ENCODE measurements at regions not wholly inside any gene's neighbourhood (a gene's known extent, or its start where the extent isn't known, plus 50 kb on each side); places are given as distances from the start of the nearest gene placed in this dataset.

DNA sequence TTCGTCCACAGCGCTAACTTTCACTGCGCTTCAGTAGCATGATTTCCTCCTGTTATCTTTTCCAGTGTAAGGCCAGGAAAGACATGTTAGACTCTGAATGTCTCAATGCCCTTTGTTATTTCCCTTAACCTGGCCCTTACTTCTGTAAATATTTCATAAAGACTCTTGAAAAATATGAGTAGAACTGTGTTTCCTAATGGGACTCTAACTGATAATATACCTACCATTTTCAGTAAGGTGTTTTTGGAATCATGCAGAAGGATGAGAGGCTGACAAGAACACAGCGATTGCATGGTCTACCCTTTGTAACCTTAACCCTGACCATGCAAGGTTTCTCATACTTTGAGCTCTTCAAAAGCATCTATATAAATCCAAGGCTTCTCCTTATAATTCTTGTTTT lies 550.1 kb downstream of the SLITRK6 start:
- no peak overlapping the region for H3K27ac ChIP-seq
- H3K4me1 ChIP-seq = no peaks in the 10 kb centered on the region
- H3K9me3 ChIP-seq = no peaks in the 10 kb centered on the region
- H3K36me3 ChIP-seq = no peaks in the 10 kb centered on the region
- no peak for TF ChIP-seq POLR2A (IDR thresholded peaks at IDR 0.05)
- TF ChIP-seq POLR2AphosphoS5 (IDR thresholded peaks at IDR 0.05) = no peak
- no peak for TF ChIP-seq EP300 (IDR thresholded peaks at IDR 0.05)
- TF ChIP-seq, protein P1, sequence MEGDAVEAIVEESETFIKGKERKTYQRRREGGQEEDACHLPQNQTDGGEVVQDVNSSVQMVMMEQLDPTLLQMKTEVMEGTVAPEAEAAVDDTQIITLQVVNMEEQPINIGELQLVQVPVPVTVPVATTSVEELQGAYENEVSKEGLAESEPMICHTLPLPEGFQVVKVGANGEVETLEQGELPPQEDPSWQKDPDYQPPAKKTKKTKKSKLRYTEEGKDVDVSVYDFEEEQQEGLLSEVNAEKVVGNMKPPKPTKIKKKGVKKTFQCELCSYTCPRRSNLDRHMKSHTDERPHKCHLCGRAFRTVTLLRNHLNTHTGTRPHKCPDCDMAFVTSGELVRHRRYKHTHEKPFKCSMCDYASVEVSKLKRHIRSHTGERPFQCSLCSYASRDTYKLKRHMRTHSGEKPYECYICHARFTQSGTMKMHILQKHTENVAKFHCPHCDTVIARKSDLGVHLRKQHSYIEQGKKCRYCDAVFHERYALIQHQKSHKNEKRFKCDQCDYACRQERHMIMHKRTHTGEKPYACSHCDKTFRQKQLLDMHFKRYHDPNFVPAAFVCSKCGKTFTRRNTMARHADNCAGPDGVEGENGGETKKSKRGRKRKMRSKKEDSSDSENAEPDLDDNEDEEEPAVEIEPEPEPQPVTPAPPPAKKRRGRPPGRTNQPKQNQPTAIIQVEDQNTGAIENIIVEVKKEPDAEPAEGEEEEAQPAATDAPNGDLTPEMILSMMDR (IDR thresholded peaks at IDR 0.05) = no peak
- 87 to 96% (median 94%) methylated on average over 4 of the region's 4 CpGs for WGBS, 5 donors
- intact Hi-C loops (cut with DNase I; ENCODE audit: low total_unique reads) = no loop called here
- no peak overlapping the region for H3K4me3 ChIP-seq
- no peaks in the 10 kb centered on the region for H3K27me3 ChIP-seq
- no peak for DNase-seq

DNA sequence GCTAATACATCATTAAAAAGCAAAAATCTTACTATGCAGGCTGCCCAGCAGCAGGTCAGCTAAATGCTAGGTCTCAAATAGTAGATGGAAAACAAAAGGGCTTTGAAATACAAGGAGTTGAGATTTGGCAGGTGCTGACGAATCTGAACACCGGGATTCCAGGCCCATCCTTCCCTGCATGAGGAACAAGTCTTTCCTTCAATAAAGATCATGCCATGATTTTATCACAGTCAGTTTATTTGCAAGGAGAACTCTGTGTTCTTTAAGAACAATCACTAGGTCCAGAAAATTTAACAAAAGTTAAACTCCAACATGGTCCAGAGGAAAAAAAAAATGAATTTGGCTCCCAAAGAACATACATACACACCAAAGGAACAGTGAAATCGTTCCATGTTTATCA lies 551.4 kb downstream of the SLITRK6 start:
- 57 to 82% (median 74%) methylated on average over 3 of the region's 3 CpGs for WGBS, 5 donors
- Histone ChIP-seq H3K36me3 (no peaks in the 10 kb centered on the region), H3K27ac (no peak overlapping the region), H3K27me3 (no peaks in the 10 kb centered on the region), H3K4me1 (no peaks in the 10 kb centered on the region), H3K9me3 (no peaks in the 10 kb centered on the region), H3K4me3 (no peak overlapping the region)
- intact Hi-C loops (cut with DNase I; ENCODE audit: low total_unique reads) = no loop called here
- TF ChIP-seq EP300 (IDR thresholded peaks at IDR 0.05) (no peak), POLR2AphosphoS5 (IDR thresholded peaks at IDR 0.05) (no peak), POLR2A (IDR thresholded peaks at IDR 0.05) (no peak)
- TF ChIP-seq, protein P1 (IDR thresholded peaks at IDR 0.05) = no peak
- no peak for DNase-seq

DNA sequence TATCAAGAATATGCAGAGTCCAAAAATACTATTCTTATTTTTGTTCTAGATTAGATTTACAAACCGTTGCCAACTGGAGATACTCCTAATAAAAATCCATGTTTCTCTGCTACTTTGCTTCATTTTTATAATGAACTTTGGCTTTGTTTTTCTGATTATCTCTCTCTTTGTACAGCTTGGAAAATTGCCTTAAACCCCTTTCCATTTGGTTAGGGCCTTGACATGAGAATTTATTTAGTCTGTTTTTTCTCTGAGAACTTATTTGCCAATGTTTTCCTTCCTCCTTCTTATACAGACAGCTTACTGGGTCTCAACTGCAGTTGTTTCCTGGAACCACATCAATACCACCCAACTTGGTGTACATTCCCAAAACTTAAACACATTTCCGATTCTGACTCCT lies 555.4 kb downstream of the SLITRK6 start:
- H3K36me3 ChIP-seq = no peaks in the 10 kb centered on the region
- WGBS, 5 donors = 55 to 64% (median 61%) methylated on average over 2 of the region's 2 CpGs
- TF ChIP-seq POLR2AphosphoS5 (IDR thresholded peaks at IDR 0.05) (no peak), POLR2A (IDR thresholded peaks at IDR 0.05) (no peak), EP300 (IDR thresholded peaks at IDR 0.05) (no peak)
- TF ChIP-seq, protein P1 (IDR thresholded peaks at IDR 0.05) = no peak
- H3K27ac ChIP-seq = no peak overlapping the region
- intact Hi-C loops (cut with DNase I; ENCODE audit: low total_unique reads) = no loop called here
- no peaks in the 10 kb centered on the region for H3K27me3 ChIP-seq
- DNase-seq = peak in 1 of 2 donors; percentile 44
- H3K9me3 ChIP-seq = no peaks in the 10 kb centered on the region
- no peaks in the 10 kb centered on the region for H3K4me1 ChIP-seq
- no peak overlapping the region for H3K4me3 ChIP-seq

DNA sequence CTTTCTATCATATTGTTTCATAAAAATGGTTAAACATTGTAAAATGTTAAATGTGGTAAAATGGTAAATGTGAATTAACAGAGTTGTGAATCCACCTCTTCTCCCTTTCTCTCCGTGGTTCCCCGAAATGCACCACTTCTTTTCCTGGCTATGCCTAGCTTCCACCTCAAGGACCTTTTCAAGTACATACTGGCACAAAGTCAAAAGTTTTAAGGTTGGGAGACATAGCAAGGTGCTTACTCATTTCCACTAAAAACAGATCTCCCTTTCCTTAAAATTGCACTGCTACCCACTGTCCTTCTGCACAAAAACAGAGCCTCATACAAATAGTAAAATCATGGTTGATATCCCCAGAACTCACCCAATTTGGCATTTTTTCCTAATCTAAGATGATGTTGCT lies 558.2 kb downstream of the SLITRK6 start:
- 56 to 82% (median 68%) methylated on average over 2 of the region's 2 CpGs for WGBS, 5 donors
- Histone ChIP-seq H3K4me1 (no peaks in the 10 kb centered on the region), H3K27ac (no peak overlapping the region), H3K27me3 (no peaks in the 10 kb centered on the region), H3K9me3 (no peaks in the 10 kb centered on the region), H3K36me3 (no peaks in the 10 kb centered on the region), H3K4me3 (no peak overlapping the region)
- TF ChIP-seq EP300 (IDR thresholded peaks at IDR 0.05) (no peak), POLR2AphosphoS5 (IDR thresholded peaks at IDR 0.05) (no peak), POLR2A (IDR thresholded peaks at IDR 0.05) (no peak)
- TF ChIP-seq, protein P1 (IDR thresholded peaks at IDR 0.05) = no peak
- intact Hi-C loops (cut with DNase I; ENCODE audit: low total_unique reads) = no loop called here
- no peak for DNase-seq

Data from stomach (tissue), 8 donors.